Loucy (cell line): ENCODE measurements at regions not wholly inside any gene's neighbourhood (a gene's known extent, or its start where the extent isn't known, plus 50 kb on each side); places are given as distances from the start of the nearest gene placed in this dataset.

Experiments used
- H2AFZ ChIP-seq: fragments of 200-600 bp; sonication (generic); 2 replicates; pipeline ENCODE4 v1.6.0; 2016; ENCODE audit warnings: antibody characterized with exemption, mild to moderate bottlenecking, low read length, moderate library complexity
- H3F3A ChIP-seq: fragments of 200-600 bp; 2 replicates; pipeline ENCODE4 v1.6.0; 2016; ENCODE audit warnings: antibody characterized with exemption, low read depth, mild to moderate bottlenecking
- H3K27me3 ChIP-seq: fragments of 200-600 bp; sonication (generic); 2 replicates; pipeline ENCODE4 v1.6.1; 2014; ENCODE audit warnings: low read length, mild to moderate bottlenecking; ENCODE audit not compliant: insufficient read depth, poor library complexity, severe bottlenecking
- H3K36me3 ChIP-seq: fragments of 200-600 bp; sonication (generic); 2 replicates; pipeline ENCODE4 v1.6.1; 2016; ENCODE audit warnings: low read length; ENCODE audit not compliant: insufficient read depth
- H3K4me1 ChIP-seq: fragments of 200-600 bp; sonication (generic); 2 replicates; pipeline ENCODE4 v1.5.1; 2014; ENCODE audit warnings: low read length, mild to moderate bottlenecking; ENCODE audit not compliant: insufficient read depth, poor library complexity, severe bottlenecking
- H3K4me2 ChIP-seq: fragments of 200-600 bp; sonication (generic); 2 replicates; pipeline ENCODE4 v1.6.0; 2014; ENCODE audit warnings: antibody characterized with exemption, low read length, low read depth, mild to moderate bottlenecking; ENCODE audit not compliant: poor library complexity, severe bottlenecking
- H3K4me3 ChIP-seq: fragments of 200-600 bp; sonication (generic); 2 replicates; pipeline ENCODE4 v1.5.1; 2014; ENCODE audit warnings: low read length, mild to moderate bottlenecking, mixed read lengths; ENCODE audit not compliant: poor library complexity, severe bottlenecking
- H3K79me2 ChIP-seq: fragments of 200-600 bp; sonication (generic); 2 replicates; pipeline ENCODE4 v1.6.1; 2014; ENCODE audit warnings: low read length; ENCODE audit not compliant: insufficient read depth
- H3K9ac ChIP-seq: fragments of 200-600 bp; sonication (generic); 2 replicates; pipeline ENCODE4 v1.6.0; 2014; ENCODE audit warnings: mild to moderate bottlenecking, low read depth, low read length, moderate library complexity; ENCODE audit not compliant: poor library complexity, severe bottlenecking
- H3K9me2 ChIP-seq: fragments of 200-600 bp; sonication (generic); replicated peaks from 2 replicates; pipeline ENCODE4 v1.6.1; 2016; ENCODE audit warnings: low read depth, low read length, mixed read lengths
- H3K9me3 ChIP-seq: fragments of 200-600 bp; sonication (generic); 2 replicates; pipeline ENCODE4 v1.6.1; 2014; ENCODE audit warnings: mild to moderate bottlenecking, antibody characterized with exemption, low read length, low read depth; ENCODE audit not compliant: insufficient read depth
- H4K20me1 ChIP-seq: fragments of 200-600 bp; sonication (generic); 2 replicates; pipeline ENCODE4 v1.6.0; 2014; ENCODE audit warnings: antibody characterized with exemption, low read length, mild to moderate bottlenecking; ENCODE audit not compliant: insufficient read depth, poor library complexity, severe bottlenecking
- CTCF ChIP-seq: fragments of 200-600 bp; sonication (generic); conservative IDR thresholded peaks from 2 replicates; pipeline ENCODE4 v1.5.1; 2014; ENCODE audit warnings: mild to moderate bottlenecking, antibody characterized with exemption, low read length
- EZH2phosphoT487 ChIP-seq: fragments of 200-600 bp; IDR thresholded peaks from 2 replicates; pipeline ENCODE4 v1.6.1; 2018; ENCODE audit warnings: antibody characterized with exemption, mild to moderate bottlenecking, moderate library complexity, borderline replicate concordance

GRCh38 chr11:95379479-95379878, 148.5 kb upstream of the SESN3 start:
- Histone ChIP-seq H4K20me1 (no peaks in the 10 kb centered on the region), H3K9me2 (no peaks in the 10 kb centered on the region), H3K9ac (no peak overlapping the region), H3K4me1 (peaks cover 19% of the 10 kb centered on the region), H3K9me3 (no peaks in the 10 kb centered on the region), H2AFZ (no peak overlapping the region), H3K4me2 (no peak overlapping the region), H3K4me3 (no peak overlapping the region), H3K27me3 (no peaks in the 10 kb centered on the region), H3F3A (no peaks in the 10 kb centered on the region), H3K79me2 (no peaks in the 10 kb centered on the region), H3K36me3 (no peaks in the 10 kb centered on the region)
- TF ChIP-seq EZH2phosphoT487 (no peak), CTCF (no peak)

- Histone ChIP-seq H3K9ac (no peak overlapping the region), H3K79me2 (no peaks in the 10 kb centered on the region), H3K4me2 (no peak overlapping the region), H3K4me1 (peaks cover 19% of the 10 kb centered on the region), H3K9me3 (no peaks in the 10 kb centered on the region), H3F3A (no peaks in the 10 kb centered on the region), H2AFZ (no peak overlapping the region), H3K4me3 (no peak overlapping the region), H3K36me3 (no peaks in the 10 kb centered on the region), H4K20me1 (no peaks in the 10 kb centered on the region), H3K9me2 (no peaks in the 10 kb centered on the region), H3K27me3 (no peaks in the 10 kb centered on the region)
- TF ChIP-seq EZH2phosphoT487 (no peak), CTCF (no peak)
Observed at GRCh38 chr11:95378789-95379188, 147.8 kb upstream of the SESN3 start.

DNA sequence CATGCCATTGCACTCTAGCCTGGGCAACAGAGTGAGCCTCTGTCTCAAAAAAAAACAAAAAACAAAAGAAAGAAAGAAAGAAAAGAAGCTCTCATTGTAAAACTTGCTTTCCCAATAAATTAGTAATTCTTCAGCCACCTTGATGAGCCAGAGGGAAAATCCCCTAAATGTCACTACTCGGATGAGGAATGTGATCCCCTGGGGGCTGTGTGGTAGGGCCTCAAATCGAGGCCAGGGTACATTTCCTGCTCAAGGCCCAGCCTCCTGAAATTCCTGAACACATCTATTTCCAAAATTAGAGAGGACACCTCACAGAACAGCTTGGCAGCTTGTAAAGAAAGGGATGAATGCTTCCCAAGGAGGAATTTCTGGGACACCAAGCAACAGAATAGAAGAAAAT, 147.1 kb upstream of the SESN3 start:
- no peak overlapping the region for H2AFZ ChIP-seq
- no peaks in the 10 kb centered on the region for H4K20me1 ChIP-seq
- no peaks in the 10 kb centered on the region for H3K27me3 ChIP-seq
- H3K36me3 ChIP-seq, result no peaks in the 10 kb centered on the region
- no peaks in the 10 kb centered on the region for H3K9me2 ChIP-seq
- H3K9ac ChIP-seq, result no peak overlapping the region
- H3K4me1 ChIP-seq, result peaks cover 19% of the 10 kb centered on the region
- TF ChIP-seq CTCF (no peak), EZH2phosphoT487 (no peak)
- H3K9me3 ChIP-seq, result no peaks in the 10 kb centered on the region
- H3K4me2 ChIP-seq, result no peak overlapping the region
- no peaks in the 10 kb centered on the region for H3K79me2 ChIP-seq
- no peak overlapping the region for H3K4me3 ChIP-seq
- H3F3A ChIP-seq, result no peaks in the 10 kb centered on the region
